ENCODE measurements at regions not wholly inside any gene's neighbourhood (a gene's known extent, or its start where the extent isn't known, plus 50 kb on each side); places are given as distances from the start of the nearest gene placed in this dataset.

GRCh38 chrX:113986427-113986826 lies 597.5 kb upstream of the HTR2C start:
- H3K4me3 ChIP-seq = no peak overlapping the region
- BruUV-seq (replicated peaks) = no TSS peak
- ChIA-PET CTCF (ENCODE audit: low intra/inter-chr PET ratio) (no interaction called here), POLR2A (interaction anchor here (0.7 kb wide), 1 partner anchor 68 kb away, joined by 3 read pairs; no protein-coding TSS in a partner anchor)
- no peak for ATAC-seq
- intact Hi-C loops (cut with micrococcal nuclease) (no loop called here), in situ Hi-C loops (cut with MboI) (no loop called here)
- no peak overlapping the region for H2AFZ ChIP-seq (ENCODE audit: low read depth, low read length)
- DNase-seq (ENCODE audit: extremely low read depth in 1 of 4, low spot score in 3 of 4) = no peak
- peaks cover 5% of the 10 kb centered on the region for H3K9me3 ChIP-seq (replicated peaks; ENCODE audit: control insufficient read depth, insufficient read depth, low read depth, low read length)
- no peaks in the 10 kb centered on the region for H3K79me2 ChIP-seq (ENCODE audit: control insufficient read depth, insufficient read depth, low read length)
- no peaks in the 10 kb centered on the region for H3K27me3 ChIP-seq (ENCODE audit: control insufficient read depth in 2 of 2, insufficient read depth in 2 of 2, low read length in 2 of 2)
- no peak for FAIRE-seq
- TF ChIP-seq MAFK (IDR thresholded peaks at IDR 0.05; ENCODE audit: low read length) (peak; percentile 47; the same call in 1 of the 2 replicates), NCOA1 (IDR thresholded peaks at IDR 0.05; ENCODE audit: low read depth) (no peak), MAFG (tag; conservative IDR thresholded peaks at IDR 0.05) (0 out of 2 replicates have a peak, but pooled peaks have one; percentile 13), ZNF589 (CRISPR knock-in tag; IDR thresholded peaks at IDR 0.05; ENCODE audit: low read depth) (no peak), MAFF (IDR thresholded peaks at IDR 0.05; ENCODE audit: low read length) (peak; percentile 38; the same call in 1 of the 2 replicates), RCOR1 (IDR thresholded peaks at IDR 0.05; ENCODE audit: borderline replicate concordance in 1 of 2, low read depth in 2 of 2, low read length in 2 of 2) (no peak), ZNF316 (IDR thresholded peaks at IDR 0.05) (peak; percentile 72), NFYB (IDR thresholded peaks at IDR 0.05; ENCODE audit: extremely low read depth, insufficient read length) (no peak), POLR2H (tag; IDR thresholded peaks at IDR 0.05; ENCODE audit: low read depth) (no peak)
- no peaks in the 10 kb centered on the region; a peak in 1 of 5 replicates for H3K4me1 ChIP-seq (replicated peaks in 1 of 2; ENCODE audit: control insufficient read depth in 2 of 2, insufficient read depth in 2 of 2, low read length in 2 of 2)
- no peak overlapping the region for H3K4me2 ChIP-seq (ENCODE audit: insufficient read depth, low read length)
- peaks cover 10% of the 10 kb centered on the region; the same call in 1 of the 3 replicates for H3K36me3 ChIP-seq (ENCODE audit: control insufficient read depth, insufficient read depth, low read length)
- H3K27ac ChIP-seq (ENCODE audit: extremely low read depth, low read depth, low read length) = no peak overlapping the region
- H4K20me1 ChIP-seq (replicated peaks; ENCODE audit: control insufficient read depth, insufficient read depth, low read length) = no peaks in the 10 kb centered on the region
- H3K9ac ChIP-seq (ENCODE audit: insufficient read depth in 1 of 2, low read depth in 2 of 2, low read length in 2 of 2) = no peak overlapping the region
- no peaks in the 10 kb centered on the region for H3K9me1 ChIP-seq (ENCODE audit: control insufficient read depth, insufficient read depth, low read length)
- WGBS (ENCODE audit: insufficient coverage, low coverage, missing lambda C conversion rate) = 50% methylated on average over 1 of the region's 1 CpG

Measured in K562 (cell line).